GM12865 (cell line): ENCODE measurements at regions not wholly inside any gene's neighbourhood (a gene's known extent, or its start where the extent isn't known, plus 50 kb on each side); places are given as distances from the start of the nearest gene placed in this dataset.
"Not testable (repeated sequence)": the region's sequence is repeated elsewhere in the genome, so short reads cannot be mapped to it uniquely, and the experiment has no call there.

Source experiments
- DNase-seq: peaks from one replicate; pipeline ENCODE4 v3.0.0; 2010; ENCODE audit warnings: low read depth
- H3K4me3 ChIP-seq: 2 replicates; pipeline ENCODE4 v1.5.1; 2011; ENCODE audit warnings: mild to moderate bottlenecking, low read depth, low read length, control low read depth
- CTCF ChIP-seq: IDR thresholded peaks from 2 replicates; pipeline ENCODE4 v1.5.1; 2011; ENCODE audit warnings: low read length, control low read depth, low read depth, inconsistent platforms; ENCODE audit not compliant: insufficient read depth; ENCODE audit errors: missing control alignments

GRCh38 chr3:197404754-197405153 lies 106.3 kb upstream of the DLG1 start:
- no peak for TF ChIP-seq CTCF
- no peak overlapping the region for H3K4me3 ChIP-seq
- DNase-seq: no peak

- DNase-seq: no peak
- no peak overlapping the region for H3K4me3 ChIP-seq
- no peak for TF ChIP-seq CTCF
These were observed 105.6 kb upstream of the DLG1 start for GRCh38 chr3:197404030-197404429.

- not testable (repeated sequence) for DNase-seq, H3K4me3 ChIP-seq
These were observed 104.0 kb upstream of the DLG1 start for GRCh38 chr3:197402401-197402800.

- DNase-seq: no peak
- TF ChIP-seq CTCF: no peak
- H3K4me3 ChIP-seq: no peak overlapping the region
These were observed 101.1 kb upstream of the DLG1 start for GRCh38 chr3:197399486-197399885.

- DNase-seq: no peak
- no peak for TF ChIP-seq CTCF
These were observed 100.0 kb upstream of the DLG1 start for GRCh38 chr3:197398286-197398878.

GRCh38 chr3:197397838-197398237 lies 99.4 kb upstream of the DLG1 start:
- no peak for DNase-seq
- TF ChIP-seq CTCF: no peak

More at GRCh38 chr3:197398286-197398878, 100.0 kb upstream of the DLG1 start:
- H3K4me3 ChIP-seq: no peak overlapping the region

GRCh38 chr3:197394464-197395321 lies 96.3 kb upstream of the DLG1 start:
- DNase-seq: peak; percentile 96
- peak overlapping the region; percentile 48 for H3K4me3 ChIP-seq
- no peak for TF ChIP-seq CTCF

More at GRCh38 chr3:197397838-197398237, 99.4 kb upstream of the DLG1 start:
- H3K4me3 ChIP-seq: no peak overlapping the region

GRCh38 chr3:197394126-197394463 lies 95.7 kb upstream of the DLG1 start:
- not testable (repeated sequence) for DNase-seq
- peak overlapping the region; percentile 48 for H3K4me3 ChIP-seq
